T-helper 9 cell (primary cell): ENCODE measurements at regions not wholly inside any gene's neighbourhood (a gene's known extent, or its start where the extent isn't known, plus 50 kb on each side); places are given as distances from the start of the nearest gene placed in this dataset.
"Not testable (repeated sequence)": the region's sequence is repeated elsewhere in the genome, so short reads cannot be mapped to it uniquely, and the experiment has no call there.

Experiments
- DNase-seq: peaks from one replicate; pipeline ENCODE4 v3.0.0-alpha.2; 2020

GRCh38 chr6:47407300-47408281 lies 70.0 kb upstream of the CD2AP start:
- no peak for DNase-seq

GRCh38 chr6:47413752-47414422 lies 63.7 kb upstream of the CD2AP start:
- peak; percentile 3 for DNase-seq

- DNase-seq, result no peak
Measured at GRCh38 chr6:47414423-47415167, 63.0 kb upstream of the CD2AP start.

GRCh38 chr6:47416396-47417345 lies 60.9 kb upstream of the CD2AP start:
- no peak for DNase-seq

- DNase-seq, result no peak
Measured at GRCh38 chr6:47419621-47420020, 58.0 kb upstream of the CD2AP start.

- no peak for DNase-seq
Measured at GRCh38 chr6:47420394-47421371, 56.9 kb upstream of the CD2AP start.

GRCh38 chr6:47423079-47423478 lies 54.5 kb upstream of the CD2AP start:
- DNase-seq, result no peak

- DNase-seq, result no peak
Measured at GRCh38 chr6:47424436-47424836, 53.2 kb upstream of the CD2AP start.

GRCh38 chr6:47425724-47426123 lies 51.9 kb upstream of the CD2AP start:
- DNase-seq, result not testable (repeated sequence)

- DNase-seq, result no peak
Measured at GRCh38 chr6:47426524-47427302, 50.9 kb upstream of the CD2AP start.

- no peak for DNase-seq
Measured at GRCh38 chr6:47427680-47428079, 49.9 kb upstream of the CD2AP start.
